ENCODE measurements at regions not wholly inside any gene's neighbourhood (a gene's known extent, or its start where the extent isn't known, plus 50 kb on each side); places are given as distances from the start of the nearest gene placed in this dataset.

DNA sequence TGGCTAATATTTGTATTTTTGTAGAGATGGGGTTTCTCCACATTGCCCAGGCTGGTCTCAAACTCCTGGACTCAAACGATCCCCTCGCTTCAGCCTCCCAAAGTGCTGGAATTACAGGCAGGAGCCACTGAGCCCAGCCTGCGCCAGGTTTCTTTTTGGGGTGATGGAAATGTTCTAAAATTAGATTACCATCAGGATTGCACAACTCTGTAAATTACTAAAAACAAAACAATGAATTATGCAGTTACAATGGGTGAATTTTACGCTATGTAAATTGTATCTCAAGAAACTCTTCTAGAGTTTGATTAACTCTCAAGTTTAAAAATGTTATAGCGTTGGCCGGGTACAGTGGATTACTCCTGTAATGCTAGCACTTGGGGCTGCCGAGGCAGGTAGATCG is 118.9 kb upstream of the TBL1X start:
- no peak for DNase-seq (ENCODE audit: low read depth in 1 of 2, low spot score in 2 of 2)
- no peaks in the 10 kb centered on the region for H3K27me3 ChIP-seq (replicated peaks)
- peaks cover 33% of the 10 kb centered on the region for H3K4me1 ChIP-seq (replicated peaks)
- H3K4me3 ChIP-seq: no peak overlapping the region
- H3K9me3 ChIP-seq (replicated peaks): no peaks in the 10 kb centered on the region
- H3K36me3 ChIP-seq: no peaks in the 10 kb centered on the region
- no peak overlapping the region for H3K27ac ChIP-seq

GRCh38 chrX:9349572-9350494 is 115.0 kb upstream of the TBL1X start:
- no peak overlapping the region for H3K4me3 ChIP-seq
- H3K27ac ChIP-seq: peak overlapping the region; percentile 83
- DNase-seq (ENCODE audit: low read depth in 1 of 2, low spot score in 2 of 2): peak in 1 of 2 experiments; percentile 74
- no peaks in the 10 kb centered on the region for H3K27me3 ChIP-seq (replicated peaks)
- no peaks in the 10 kb centered on the region for H3K9me3 ChIP-seq (replicated peaks)
- H3K36me3 ChIP-seq: no peaks in the 10 kb centered on the region
- H3K4me1 ChIP-seq (replicated peaks): peaks cover 42% of the 10 kb centered on the region

DNA sequence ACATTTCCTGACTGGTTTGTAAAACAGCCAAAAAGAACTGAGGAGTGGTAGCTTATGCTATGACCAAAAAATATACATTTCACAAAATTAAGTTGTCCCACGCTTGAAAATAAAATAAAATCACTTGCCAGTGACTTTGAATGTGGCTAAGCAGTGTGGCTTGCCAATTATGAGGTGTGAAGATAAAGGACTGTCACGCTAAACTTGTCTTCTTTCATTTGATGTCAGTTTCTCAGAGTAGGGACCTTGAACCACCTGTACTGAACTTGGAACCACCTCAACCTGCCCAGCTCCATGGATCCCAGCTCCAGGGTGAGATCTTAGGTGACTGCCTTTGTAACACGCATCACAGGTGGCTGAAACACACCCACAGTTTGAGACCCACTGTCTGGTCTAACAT is 113.7 kb upstream of the TBL1X start:
- Histone ChIP-seq H3K4me3 (no peak overlapping the region), H3K4me1 (replicated peaks) (peaks cover 42% of the 10 kb centered on the region), H3K36me3 (no peaks in the 10 kb centered on the region), H3K27ac (no peak overlapping the region), H3K27me3 (replicated peaks) (no peaks in the 10 kb centered on the region), H3K9me3 (replicated peaks) (no peaks in the 10 kb centered on the region)
- DNase-seq (ENCODE audit: low read depth in 1 of 2, low spot score in 2 of 2): no peak

GRCh38 chrX:9352243-9352642 is 112.6 kb upstream of the TBL1X start:
- H3K27me3 ChIP-seq (replicated peaks): no peaks in the 10 kb centered on the region
- no peak for DNase-seq (ENCODE audit: low read depth in 1 of 2, low spot score in 2 of 2)
- no peaks in the 10 kb centered on the region for H3K9me3 ChIP-seq (replicated peaks)
- no peak overlapping the region for H3K4me3 ChIP-seq
- H3K27ac ChIP-seq: peak overlapping the region; percentile 32; the same call in 1 of the 2 replicates
- peaks cover 42% of the 10 kb centered on the region for H3K4me1 ChIP-seq (replicated peaks)
- no peaks in the 10 kb centered on the region for H3K36me3 ChIP-seq

GRCh38 chrX:9352694-9353411 is 112.0 kb upstream of the TBL1X start:
- H3K4me3 ChIP-seq: no peak overlapping the region
- peak in 1 of 2 experiments; percentile 14 for DNase-seq (ENCODE audit: low read depth in 1 of 2, low spot score in 2 of 2)
- H3K27me3 ChIP-seq (replicated peaks): no peaks in the 10 kb centered on the region
- peaks cover 42% of the 10 kb centered on the region for H3K4me1 ChIP-seq (replicated peaks)
- no peaks in the 10 kb centered on the region for H3K36me3 ChIP-seq
- no peaks in the 10 kb centered on the region for H3K9me3 ChIP-seq (replicated peaks)
- H3K27ac ChIP-seq: peak overlapping the region; percentile 32

DNA sequence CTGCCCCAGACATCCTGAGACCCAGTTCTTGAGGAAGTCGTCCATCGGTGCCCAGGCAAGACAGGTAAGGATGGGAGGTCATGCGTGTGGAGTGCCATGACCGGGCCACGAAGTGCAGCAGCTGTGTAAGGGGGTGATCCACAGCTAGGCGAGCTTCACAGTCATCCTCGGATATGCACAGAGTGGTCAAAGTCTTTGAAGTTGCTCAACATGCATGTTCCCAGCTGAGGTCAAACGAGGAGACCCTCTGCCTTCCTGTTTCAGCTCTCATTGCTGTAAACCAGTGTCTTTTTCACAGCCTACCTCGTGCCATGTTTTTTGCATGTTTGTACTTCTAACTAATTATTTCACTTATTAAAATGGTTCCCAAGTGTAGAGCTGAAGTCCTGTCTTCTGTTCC is 109.9 kb upstream of the TBL1X start:
- Histone ChIP-seq H3K27me3 (replicated peaks) (no peaks in the 10 kb centered on the region), H3K4me1 (replicated peaks) (peaks cover 25% of the 10 kb centered on the region), H3K4me3 (no peak overlapping the region), H3K9me3 (replicated peaks) (no peaks in the 10 kb centered on the region), H3K27ac (no peak overlapping the region), H3K36me3 (no peaks in the 10 kb centered on the region)
- no peak for DNase-seq (ENCODE audit: low read depth in 1 of 2, low spot score in 2 of 2)

DNA sequence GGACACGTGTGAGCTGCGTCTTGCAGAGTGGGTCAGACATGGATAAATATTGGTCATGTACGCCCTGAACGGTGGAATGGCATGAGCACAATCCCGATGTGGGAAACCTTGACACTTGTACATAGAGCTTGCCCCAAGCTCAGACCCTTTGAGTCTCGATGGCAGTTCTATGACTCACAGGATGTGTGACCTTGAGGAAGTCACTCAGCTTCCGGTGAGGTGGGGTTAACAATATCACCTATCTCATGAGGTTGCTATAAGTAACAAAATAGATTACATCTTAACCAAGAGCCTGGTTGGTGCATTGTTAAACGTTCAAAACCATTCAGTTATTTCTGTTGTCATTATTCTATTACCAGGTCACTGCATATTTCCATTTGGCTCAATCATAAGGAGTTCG is 109.1 kb upstream of the TBL1X start:
- DNase-seq (ENCODE audit: low read depth in 1 of 2, low spot score in 2 of 2): no peak
- Histone ChIP-seq H3K9me3 (replicated peaks) (no peaks in the 10 kb centered on the region), H3K27me3 (replicated peaks) (no peaks in the 10 kb centered on the region), H3K4me3 (no peak overlapping the region), H3K4me1 (replicated peaks) (peaks cover 18% of the 10 kb centered on the region), H3K27ac (no peak overlapping the region), H3K36me3 (no peaks in the 10 kb centered on the region)

- Histone ChIP-seq H3K4me3 (no peak overlapping the region), H3K4me1 (replicated peaks) (peaks cover 15% of the 10 kb centered on the region), H3K27ac (peak overlapping the region; percentile 40), H3K9me3 (replicated peaks) (no peaks in the 10 kb centered on the region), H3K27me3 (replicated peaks) (no peaks in the 10 kb centered on the region), H3K36me3 (no peaks in the 10 kb centered on the region)
- DNase-seq (ENCODE audit: low read depth in 1 of 2, low spot score in 2 of 2): no peak
These were observed 108.0 kb upstream of the TBL1X start for GRCh38 chrX:9356846-9357245.

GRCh38 chrX:9357518-9358114 is 107.2 kb upstream of the TBL1X start:
- Histone ChIP-seq H3K27ac (no peak overlapping the region), H3K36me3 (no peaks in the 10 kb centered on the region), H3K27me3 (replicated peaks) (no peaks in the 10 kb centered on the region), H3K4me3 (no peak overlapping the region), H3K4me1 (replicated peaks) (peaks cover 8% of the 10 kb centered on the region), H3K9me3 (replicated peaks) (no peaks in the 10 kb centered on the region)
- no peak for DNase-seq (ENCODE audit: low read depth in 1 of 2, low spot score in 2 of 2)

- no peaks in the 10 kb centered on the region for H3K9me3 ChIP-seq (replicated peaks)
- no peak for DNase-seq (ENCODE audit: low read depth in 1 of 2, low spot score in 2 of 2)
- H3K27me3 ChIP-seq (replicated peaks): no peaks in the 10 kb centered on the region
- H3K36me3 ChIP-seq: no peaks in the 10 kb centered on the region
- no peaks in the 10 kb centered on the region for H3K4me1 ChIP-seq (replicated peaks)
- no peak overlapping the region for H3K4me3 ChIP-seq
- H3K27ac ChIP-seq: no peak overlapping the region
These were observed 102.4 kb upstream of the TBL1X start for GRCh38 chrX:9362363-9362928.

DNA sequence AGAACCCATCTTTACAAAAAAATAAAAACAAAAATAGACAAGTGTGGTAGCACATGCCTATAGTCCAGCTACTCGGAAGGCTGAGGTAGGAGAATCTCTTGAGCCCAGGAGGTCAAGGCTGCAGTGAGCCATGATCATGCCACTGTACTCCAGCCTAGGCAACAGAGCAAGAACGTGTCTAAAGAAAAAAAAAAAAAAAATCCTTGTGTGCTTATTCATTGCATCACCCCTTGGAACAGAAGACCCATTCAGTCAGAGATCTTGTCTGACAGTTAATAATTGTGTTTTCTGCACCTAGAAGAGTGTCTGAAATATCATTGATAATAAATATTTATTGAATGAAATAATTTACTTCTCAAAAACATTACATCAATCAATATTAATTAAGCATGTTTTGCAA is 97.4 kb upstream of the TBL1X start:
- H3K36me3 ChIP-seq: no peaks in the 10 kb centered on the region
- H3K27me3 ChIP-seq (replicated peaks): no peaks in the 10 kb centered on the region

GRCh38 chrX:9368262-9368661 is 96.6 kb upstream of the TBL1X start:
- no peak for DNase-seq (ENCODE audit: low read depth in 1 of 2, low spot score in 2 of 2)
- H3K9me3 ChIP-seq (replicated peaks): no peaks in the 10 kb centered on the region
- H3K4me1 ChIP-seq (replicated peaks): no peaks in the 10 kb centered on the region
- H3K27me3 ChIP-seq (replicated peaks): no peaks in the 10 kb centered on the region
- no peak overlapping the region for H3K27ac ChIP-seq
- no peak overlapping the region for H3K4me3 ChIP-seq
- H3K36me3 ChIP-seq: no peaks in the 10 kb centered on the region

More for the DNA sequence above, 97.4 kb upstream of the TBL1X start:
- H3K4me1 ChIP-seq (replicated peaks): no peaks in the 10 kb centered on the region
- no peak for DNase-seq (ENCODE audit: low read depth in 1 of 2, low spot score in 2 of 2)
- no peaks in the 10 kb centered on the region for H3K9me3 ChIP-seq (replicated peaks)
- no peak overlapping the region for H3K4me3 ChIP-seq
- no peak overlapping the region for H3K27ac ChIP-seq

- Histone ChIP-seq H3K27me3 (replicated peaks) (no peaks in the 10 kb centered on the region), H3K27ac (no peak overlapping the region), H3K4me3 (no peak overlapping the region), H3K9me3 (replicated peaks) (no peaks in the 10 kb centered on the region), H3K36me3 (no peaks in the 10 kb centered on the region), H3K4me1 (replicated peaks) (no peaks in the 10 kb centered on the region)
- DNase-seq (ENCODE audit: low read depth in 1 of 2, low spot score in 2 of 2): no peak
These were observed 95.0 kb upstream of the TBL1X start for GRCh38 chrX:9369802-9370291.
